ENCODE measurements at regions not wholly inside any gene's neighbourhood (a gene's known extent, or its start where the extent isn't known, plus 50 kb on each side); places are given as distances from the start of the nearest gene placed in this dataset.

DNA sequence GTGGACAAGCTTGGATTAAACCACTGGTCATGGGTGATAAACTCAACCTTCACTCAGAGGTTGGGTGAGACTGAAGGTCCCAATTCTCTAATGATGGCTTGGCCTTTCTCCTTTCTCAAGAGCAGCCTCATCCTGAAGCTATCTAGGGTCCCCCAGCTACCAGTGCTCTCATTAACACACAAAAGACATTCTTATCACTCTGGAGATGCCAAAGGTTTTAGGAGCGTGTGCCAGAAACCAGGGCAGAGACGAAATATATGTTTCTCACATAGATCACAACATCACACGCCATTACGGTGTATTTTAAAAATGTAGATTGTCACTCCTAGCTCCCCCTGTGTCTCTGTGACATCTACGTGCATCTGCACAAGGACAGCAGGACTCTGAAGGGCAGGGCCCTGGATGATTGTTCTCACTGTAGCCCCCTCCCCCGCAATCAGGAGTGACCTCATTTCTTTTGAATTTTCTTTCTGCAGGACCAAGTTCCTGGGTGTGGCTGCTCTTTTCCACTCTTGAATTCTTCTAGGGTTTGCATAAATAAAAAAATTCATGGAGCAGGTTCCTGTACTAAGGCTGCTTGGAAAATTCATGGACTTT, 311.3 kb downstream of the GADD45G start:
- no peak for DNase-seq (ENCODE audit: low read depth, low spot score)
- no peak overlapping the region for H3K27ac ChIP-seq

GRCh38 chr9:89917861-89918260, 313.0 kb downstream of the GADD45G start:
- no peak for DNase-seq (ENCODE audit: low read depth, low spot score)
- no peak overlapping the region for H3K27ac ChIP-seq

- no peak overlapping the region for H3K27ac ChIP-seq
- DNase-seq (ENCODE audit: low read depth, low spot score), result no peak
Measured at GRCh38 chr9:89919171-89919681, 314.4 kb downstream of the GADD45G start.

DNA sequence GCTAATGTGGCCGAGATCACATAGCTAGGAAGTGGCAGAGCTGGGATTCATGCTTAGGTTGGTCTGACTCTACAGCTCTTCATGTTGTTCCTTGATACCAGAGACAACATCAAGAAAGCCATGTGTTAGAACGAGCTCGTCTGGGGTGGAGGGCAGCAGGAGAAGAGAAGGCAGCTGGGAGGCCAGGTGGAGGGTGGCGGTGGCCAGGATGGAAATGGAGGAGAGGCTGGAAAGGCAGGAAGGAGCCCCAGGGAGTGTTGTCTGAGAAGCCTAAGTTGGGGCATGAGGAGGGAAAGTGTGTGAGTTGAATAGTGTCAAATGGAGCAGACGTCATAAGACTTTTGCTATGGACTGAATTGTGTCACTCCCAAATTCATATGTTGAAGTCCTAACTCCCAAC, 315.3 kb downstream of the GADD45G start:
- no peak for DNase-seq (ENCODE audit: low read depth, low spot score)
- H3K27ac ChIP-seq, result no peak overlapping the region

DNA sequence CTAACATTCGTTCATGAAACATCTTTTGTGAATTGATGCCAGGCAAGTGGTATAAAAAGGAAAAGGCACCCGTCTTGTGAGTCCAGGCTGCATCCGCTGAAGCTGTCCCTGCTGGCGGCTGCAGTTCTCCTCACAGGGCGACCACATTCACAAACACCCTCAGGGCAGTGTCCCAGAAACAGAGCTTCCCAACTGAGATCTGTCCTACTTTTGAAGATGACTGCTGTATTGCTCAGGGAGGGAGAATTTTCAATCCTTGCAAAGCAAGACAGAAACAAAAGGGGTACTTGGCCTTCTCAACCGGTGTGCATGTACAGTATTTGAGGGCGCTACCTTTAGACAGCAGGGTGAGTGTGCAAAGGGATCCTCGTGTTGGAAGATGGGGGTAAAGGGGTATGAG, 316.1 kb downstream of the GADD45G start:
- no peak for DNase-seq (ENCODE audit: low read depth, low spot score)
- no peak overlapping the region for H3K27ac ChIP-seq

DNA sequence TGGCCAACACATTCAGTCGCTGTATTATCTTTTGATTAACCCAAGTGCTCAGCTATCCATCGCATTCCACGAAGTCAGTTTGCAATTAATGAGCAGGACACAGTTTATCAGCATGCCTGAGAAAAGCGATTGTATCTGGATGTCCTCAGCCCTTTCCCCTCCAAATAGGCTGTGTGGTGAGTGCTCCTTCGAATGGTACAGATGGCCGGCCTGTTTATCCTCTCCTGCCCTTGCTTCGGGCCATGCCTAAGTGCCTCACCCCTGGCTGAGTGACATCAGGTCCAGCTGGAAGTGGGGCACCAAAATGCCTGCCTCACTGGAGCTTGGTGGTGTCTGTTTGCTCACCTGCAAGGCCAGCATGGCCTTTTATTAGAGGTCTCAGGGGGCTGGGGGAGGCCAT, 317.3 kb downstream of the GADD45G start:
- DNase-seq (ENCODE audit: low read depth, low spot score), result no peak
- no peak overlapping the region for H3K27ac ChIP-seq

GRCh38 chr9:89923174-89923573, 318.4 kb downstream of the GADD45G start:
- no peak overlapping the region for H3K27ac ChIP-seq
- no peak for DNase-seq (ENCODE audit: low read depth, low spot score)

- DNase-seq (ENCODE audit: low read depth, low spot score), result no peak
- no peak overlapping the region for H3K27ac ChIP-seq
Measured at GRCh38 chr9:89923961-89924504, 319.2 kb downstream of the GADD45G start.

- DNase-seq (ENCODE audit: low read depth, low spot score), result no peak
Measured at GRCh38 chr9:89924611-89925010, 319.8 kb downstream of the GADD45G start.

GRCh38 chr9:89926167-89926566, 321.4 kb downstream of the GADD45G start:
- no peak for DNase-seq (ENCODE audit: low read depth, low spot score)
- no peak overlapping the region for H3K27ac ChIP-seq

More at GRCh38 chr9:89924611-89925010, 319.8 kb downstream of the GADD45G start:
- H3K27ac ChIP-seq, result no peak overlapping the region

DNA sequence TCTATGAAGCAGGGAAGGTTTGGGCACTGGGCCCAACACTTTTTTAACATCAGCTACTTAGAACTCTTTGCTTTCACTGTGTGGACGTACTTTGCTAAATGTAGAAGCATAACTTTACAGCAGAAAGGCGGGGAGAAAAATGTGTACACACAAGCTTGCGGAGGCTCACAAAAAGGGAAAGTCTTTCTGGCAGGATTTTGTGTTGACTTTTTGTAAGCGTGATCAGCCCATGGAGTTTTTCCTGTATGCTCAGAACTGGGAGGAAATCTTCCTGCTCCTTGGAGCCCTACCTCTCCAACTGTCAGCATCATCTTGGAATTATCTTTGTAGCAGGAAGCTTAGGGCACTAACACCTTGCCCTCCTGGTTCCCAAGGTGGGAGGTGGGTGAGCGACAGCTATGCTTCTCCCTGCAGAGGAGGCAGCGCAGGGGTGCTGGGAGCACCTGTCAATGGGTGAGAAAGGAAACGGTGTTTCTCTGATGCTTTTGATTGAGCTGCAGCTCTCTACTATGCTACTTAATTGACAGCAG, 321.9 kb downstream of the GADD45G start:
- H3K27ac ChIP-seq, result no peak overlapping the region

DNA sequence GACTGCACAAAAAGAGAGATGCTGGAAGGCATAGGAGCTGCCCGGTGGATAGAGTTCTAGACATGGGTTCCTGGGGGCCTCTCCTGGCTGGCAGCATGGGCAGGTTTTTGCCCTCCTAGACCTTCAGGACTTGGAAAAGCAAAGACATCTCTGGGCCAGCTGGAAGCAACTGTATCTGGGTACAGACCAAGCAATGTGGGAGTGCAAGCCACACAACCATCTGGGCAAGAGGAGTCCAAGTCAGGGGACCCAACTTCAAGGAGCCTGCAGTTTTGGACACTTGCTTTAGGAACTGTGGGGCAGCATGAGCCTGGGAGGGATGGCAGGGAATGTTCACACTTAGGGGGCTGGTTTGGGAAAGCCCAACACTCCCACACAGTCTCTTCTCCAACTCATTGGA, 323.3 kb downstream of the GADD45G start:
- no peak overlapping the region for H3K27ac ChIP-seq
- DNase-seq (ENCODE audit: low read depth, low spot score), result no peak

More for the DNA sequence above, 321.9 kb downstream of the GADD45G start:
- no peak for DNase-seq (ENCODE audit: low read depth, low spot score)

- no peak for DNase-seq (ENCODE audit: low read depth, low spot score)
- H3K27ac ChIP-seq, result no peak overlapping the region
Measured at GRCh38 chr9:89928521-89929275, 323.9 kb downstream of the GADD45G start.

DNA sequence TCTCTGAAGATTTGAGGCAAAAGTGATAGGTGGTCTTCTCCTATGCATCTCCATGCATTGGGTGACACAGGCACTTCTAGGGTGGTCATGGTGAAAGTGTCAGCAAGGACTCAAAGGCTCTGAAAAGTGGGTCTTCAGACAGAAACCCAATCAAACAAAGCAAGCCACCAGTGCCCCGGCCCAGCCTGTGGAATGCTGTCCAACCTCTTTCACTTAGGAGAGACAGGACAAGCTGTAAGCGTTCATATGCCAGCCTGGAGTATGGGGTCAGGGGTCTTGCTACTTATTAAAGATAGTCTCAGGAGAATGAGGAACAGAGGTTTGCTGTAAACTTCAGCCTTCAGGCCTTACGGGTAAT, 324.5 kb downstream of the GADD45G start:
- H3K27ac ChIP-seq, result no peak overlapping the region
- no peak for DNase-seq (ENCODE audit: low read depth, low spot score)

- DNase-seq (ENCODE audit: low read depth, low spot score), result no peak
- no peak overlapping the region for H3K27ac ChIP-seq
Measured at GRCh38 chr9:89929673-89930480, 325.1 kb downstream of the GADD45G start.

GRCh38 chr9:89933578-89933977, 328.8 kb downstream of the GADD45G start:
- DNase-seq (ENCODE audit: low read depth, low spot score), result no peak
- no peak overlapping the region for H3K27ac ChIP-seq

GRCh38 chr9:89935115-89935514, 330.3 kb downstream of the GADD45G start:
- no peak for DNase-seq (ENCODE audit: low read depth, low spot score)
- H3K27ac ChIP-seq, result no peak overlapping the region

- no peak for DNase-seq (ENCODE audit: low read depth, low spot score)
Measured at GRCh38 chr9:89935801-89936200, 331.0 kb downstream of the GADD45G start.

DNA sequence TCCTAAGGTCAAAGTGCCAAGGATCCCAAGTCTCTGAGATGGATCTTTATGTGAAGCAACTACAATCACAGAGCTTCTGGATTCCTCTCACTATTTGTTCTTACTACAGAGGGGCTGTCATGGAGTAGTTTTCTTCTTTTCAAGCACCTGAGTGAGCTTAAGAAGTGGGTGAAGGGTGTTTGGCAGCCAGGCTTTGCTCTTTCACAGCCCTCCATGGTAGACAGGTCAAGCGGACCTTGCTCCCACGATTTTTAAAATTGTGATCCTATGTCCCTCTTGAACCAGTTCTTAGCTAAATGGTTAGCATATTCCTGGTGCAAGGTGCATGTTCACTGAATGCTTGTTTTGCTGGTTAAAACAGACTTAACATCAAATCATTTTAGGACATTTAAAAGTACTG, 332.2 kb downstream of the GADD45G start:
- no peak overlapping the region for H3K27ac ChIP-seq
- DNase-seq (ENCODE audit: low read depth, low spot score), result no peak

More at GRCh38 chr9:89935801-89936200, 331.0 kb downstream of the GADD45G start:
- no peak overlapping the region for H3K27ac ChIP-seq

- no peak for DNase-seq (ENCODE audit: low read depth, low spot score)
- no peak overlapping the region for H3K27ac ChIP-seq
Measured at GRCh38 chr9:89939181-89939580, 334.4 kb downstream of the GADD45G start.

All from epithelial cell of prostate (primary cell).